H9 (cell line): ENCODE measurements at regions not wholly inside any gene's neighbourhood (a gene's known extent, or its start where the extent isn't known, plus 50 kb on each side); places are given as distances from the start of the nearest gene placed in this dataset.

ENCODE experiments used
- DNase-seq: peaks from one replicate; pipeline ENCODE4 v3.0.0-alpha.2; 2017
- H2AFZ ChIP-seq: one replicate; pipeline ENCODE4 v1.6.1; 2013; ENCODE audit warnings: mild to moderate bottlenecking, low read length, control low read depth, moderate library complexity
- H2AK5ac ChIP-seq: 2 replicates; pipeline ENCODE4 v1.6.1; 2013; ENCODE audit warnings: low read length, control low read depth, mixed read lengths; ENCODE audit not compliant: insufficient read length
- H2BK120ac ChIP-seq: one replicate; pipeline ENCODE4 v1.6.1; 2013; ENCODE audit warnings: low read depth, mild to moderate bottlenecking, low read length, control low read depth, inconsistent platforms; ENCODE audit not compliant: poor library complexity, severe bottlenecking
- H2BK12ac ChIP-seq: 2 replicates; pipeline ENCODE4 v1.6.1; 2013; ENCODE audit warnings: low read length, control low read depth, mixed read lengths, low read depth; ENCODE audit not compliant: insufficient read length
- H2BK15ac ChIP-seq: 2 replicates; pipeline ENCODE4 v1.6.1; 2013; ENCODE audit warnings: low read depth, low read length, control low read depth
- H2BK20ac ChIP-seq: one replicate; pipeline ENCODE4 v1.6.1; 2013; ENCODE audit warnings: low read depth, mild to moderate bottlenecking, low read length, control low read depth, inconsistent platforms; ENCODE audit not compliant: poor library complexity, severe bottlenecking
- H2BK5ac ChIP-seq: 2 replicates; pipeline ENCODE4 v1.6.1; 2013; ENCODE audit warnings: low read length, control low read depth, mixed read lengths; ENCODE audit not compliant: insufficient read length
- H3K14ac ChIP-seq: 2 replicates; pipeline ENCODE4 v1.6.1; 2013; ENCODE audit warnings: low read length, control low read depth; ENCODE audit not compliant: insufficient read depth
- H3K18ac ChIP-seq: 2 replicates; pipeline ENCODE4 v1.6.1; 2013; ENCODE audit warnings: low read depth, mild to moderate bottlenecking, mixed read lengths, low read length, control low read depth; ENCODE audit not compliant: insufficient read length
- H3K23ac ChIP-seq: 2 replicates; pipeline ENCODE4 v1.6.1; 2013; ENCODE audit warnings: low read length, control low read depth, mixed read lengths, low read depth; ENCODE audit not compliant: insufficient read length
- H3K23me2 ChIP-seq: 2 replicates; pipeline ENCODE4 v1.6.1; 2013; ENCODE audit warnings: low read depth, mild to moderate bottlenecking, mixed read lengths, low read length, control low read depth; ENCODE audit not compliant: insufficient read length, poor library complexity, severe bottlenecking
- H3K27ac ChIP-seq: 2 replicates; pipeline ENCODE4 v1.5.1; 2013; ENCODE audit warnings: low read length, control low read depth, mixed read lengths, low read depth; ENCODE audit not compliant: insufficient read length
- H3K27me3 ChIP-seq: 2 replicates; pipeline ENCODE4 v1.6.1; 2013; ENCODE audit warnings: low read length, control low read depth, inconsistent platforms; ENCODE audit not compliant: insufficient read depth
- H3K4ac ChIP-seq: 2 replicates; pipeline ENCODE4 v1.6.1; 2013; ENCODE audit warnings: low read depth, mild to moderate bottlenecking, control low read depth, inconsistent platforms, low read length, moderate library complexity
- H3K4me1 ChIP-seq: 2 replicates; pipeline ENCODE4 v1.6.1; 2013; ENCODE audit warnings: low read length, control low read depth, inconsistent platforms; ENCODE audit not compliant: insufficient read depth
- H3K4me2 ChIP-seq: 2 replicates; pipeline ENCODE4 v1.6.1; 2013; ENCODE audit warnings: low read length, control low read depth, mixed read lengths; ENCODE audit not compliant: insufficient read length, insufficient read depth
- H3K56ac ChIP-seq: 2 replicates; pipeline ENCODE4 v1.6.1; 2013; ENCODE audit warnings: low read depth, mild to moderate bottlenecking, mixed read lengths, low read length, control low read depth; ENCODE audit not compliant: insufficient read length
- H3K79me1 ChIP-seq: 2 replicates; pipeline ENCODE4 v1.6.1; 2013; ENCODE audit warnings: low read depth, mild to moderate bottlenecking, moderate library complexity, low read length, control low read depth, inconsistent platforms; ENCODE audit not compliant: insufficient read depth, poor library complexity, severe bottlenecking
- H3K79me2 ChIP-seq: 2 replicates; pipeline ENCODE4 v1.6.1; 2013; ENCODE audit warnings: low read length, control low read depth, inconsistent platforms; ENCODE audit not compliant: insufficient read depth
- H3K9ac ChIP-seq: 2 replicates; pipeline ENCODE4 v1.6.1; 2013; ENCODE audit warnings: low read length, control low read depth, mixed read lengths; ENCODE audit not compliant: insufficient read length; ENCODE audit errors: extremely low read depth
- H3K9me3 ChIP-seq: one replicate; pipeline ENCODE4 v1.6.1; 2013; ENCODE audit warnings: low read depth, low read length, inconsistent platforms; ENCODE audit not compliant: control insufficient read depth
- H3T11ph ChIP-seq: one replicate; pipeline ENCODE4 v1.6.1; 2013; ENCODE audit warnings: mild to moderate bottlenecking, low read length, control low read depth, inconsistent platforms
- H4K20me1 ChIP-seq: one replicate; pipeline ENCODE4 v1.6.1; 2013; ENCODE audit not compliant: control insufficient read depth, insufficient read length, insufficient read depth
- H4K5ac ChIP-seq: 2 replicates; pipeline ENCODE4 v1.6.1; 2013; ENCODE audit warnings: low read depth, mild to moderate bottlenecking, mixed read lengths, low read length, control low read depth; ENCODE audit not compliant: insufficient read length
- H4K8ac ChIP-seq: replicated peaks from 2 replicates; pipeline ENCODE4 v1.6.1; 2013; ENCODE audit warnings: low read length, control low read depth, mixed read lengths, low read depth; ENCODE audit not compliant: insufficient read length
- H4K91ac ChIP-seq: 2 replicates; pipeline ENCODE4 v1.6.1; 2013; ENCODE audit warnings: low read depth, mild to moderate bottlenecking, moderate library complexity, mixed read lengths, low read length, control low read depth; ENCODE audit not compliant: insufficient read length
- H3K27ac Mint-ChIP-seq, 3 experiments: 2 replicates in 2 of 3; 3 replicates in 1 of 3; pipeline ENCODE4 v1.8.0; 2020 to 2021; ENCODE audit warnings: mixed read lengths in 3 of 3, mild to moderate bottlenecking in 1 of 3, moderate library complexity in 1 of 3
- H3K27me3 Mint-ChIP-seq: 2 replicates; pipeline ENCODE4 v1.8.0; 2021; ENCODE audit warnings: low read depth, mild to moderate bottlenecking, moderate library complexity, mixed read lengths
- H3K36me3 Mint-ChIP-seq, 3 experiments: 2 replicates in 2 of 3; 3 replicates in 1 of 3; pipeline ENCODE4 v1.8.0; 2020 to 2021; ENCODE audit warnings: low read depth in 3 of 3, mixed read lengths in 3 of 3; ENCODE audit not compliant: insufficient read depth in 1 of 3
- H3K4me1 Mint-ChIP-seq, 2 experiments: 2 replicates each; pipeline ENCODE4 v1.8.0; 2020; ENCODE audit warnings: mixed read lengths in 2 of 2
- H3K4me3 Mint-ChIP-seq, 2 experiments: 2 replicates in 1 of 2; 3 replicates in 1 of 2; pipeline ENCODE4 v1.8.0; 2020 to 2021; ENCODE audit warnings: mild to moderate bottlenecking in 2 of 2, mixed read lengths in 2 of 2, moderate library complexity in 1 of 2
- H3K9me3 Mint-ChIP-seq, 2 experiments: 2 replicates in 1 of 2; 3 replicates in 1 of 2; pipeline ENCODE4 v1.8.0; 2020; ENCODE audit warnings: mild to moderate bottlenecking in 2 of 2, mixed read lengths in 2 of 2, moderate library complexity in 1 of 2
- CTCF ChIP-seq: fragments of 200-600 bp; sonication (generic); conservative IDR thresholded peaks from 3 replicates; pipeline ENCODE4 v1.8.0; 2021; ENCODE audit warnings: antibody characterized with exemption, mild to moderate bottlenecking
- WGBS: extraction: QIAGEN DNeasy Blood & Tissue Kit; methylation state at CpG from one replicate; pipeline ENCODE4 v1.1.7; 2013; ENCODE audit warnings: missing lambda C conversion rate, low lambda C conversion rate, mixed read lengths; ENCODE audit not compliant: insufficient read length; ENCODE audit errors: extremely low coverage; 5-methylcytosine and 5-hydroxymethylcytosine counted together

GRCh38 chr7:25950488-25951413 lies 201.2 kb upstream of the NFE2L3 start:
- H3K79me1 ChIP-seq = no peaks in the 10 kb centered on the region
- no peak overlapping the region for H3K23ac ChIP-seq
- H2BK12ac ChIP-seq = no peak overlapping the region
- no peak overlapping the region for H2AK5ac ChIP-seq
- H3K56ac ChIP-seq = no peak overlapping the region
- H3K27me3 ChIP-seq = no peaks in the 10 kb centered on the region
- H2BK20ac ChIP-seq = no peak overlapping the region
- no peaks in the 10 kb centered on the region; the same call in 1 of the 2 replicates for H3K27me3 Mint-ChIP-seq
- no peak overlapping the region for H2BK120ac ChIP-seq
- H3K4me3 Mint-ChIP-seq = peak overlapping the region; percentile 93 to 98
- peaks cover 14 to 16% of the 10 kb centered on the region in 2 experiments for H3K9me3 Mint-ChIP-seq
- H3T11ph ChIP-seq = no peak overlapping the region
- peak overlapping the region; percentile 93 to 95 (median 94) for H3K27ac Mint-ChIP-seq
- no peak overlapping the region for H4K5ac ChIP-seq
- WGBS = no CpG with 5 or more reads among the region's 86 CpGs
- peak overlapping the region; percentile 95 for H3K4me2 ChIP-seq
- peaks cover 1% of the 10 kb centered on the region; the same call in 1 of the 2 replicates for H3K79me2 ChIP-seq
- H3K9me3 ChIP-seq = no peaks in the 10 kb centered on the region
- peak overlapping the region; percentile 77; the same call in 1 of the 2 replicates for H3K14ac ChIP-seq
- peak; percentile 98 for DNase-seq
- H3K36me3 Mint-ChIP-seq = peaks cover 11 to 34% (median 12%) of the 10 kb centered on the region in 3 experiments
- no peak for TF ChIP-seq CTCF
- H3K23me2 ChIP-seq = peaks cover 20% of the 10 kb centered on the region
- H4K8ac ChIP-seq = no peak overlapping the region
- peak overlapping the region; percentile 84 for H3K18ac ChIP-seq
- no peak overlapping the region for H4K91ac ChIP-seq
- no peak overlapping the region for H3K4ac ChIP-seq
- H3K4me1 ChIP-seq = peaks cover 14% of the 10 kb centered on the region; the same call in 1 of the 2 replicates
- H3K4me1 Mint-ChIP-seq = peaks cover 45 to 54% of the 10 kb centered on the region in 2 experiments
- no peak overlapping the region for H2BK5ac ChIP-seq
- no peak overlapping the region for H3K27ac ChIP-seq
- H2BK15ac ChIP-seq = no peak overlapping the region
- H3K9ac ChIP-seq = peak overlapping the region; percentile 87
- H4K20me1 ChIP-seq = no peaks in the 10 kb centered on the region
- H2AFZ ChIP-seq = no peak overlapping the region
